Trophoblast cell (in vitro differentiated cells and primary cell): ENCODE measurements at regions not wholly inside any gene's neighbourhood (a gene's known extent, or its start where the extent isn't known, plus 50 kb on each side); places are given as distances from the start of the nearest gene placed in this dataset.

ENCODE experiments used
- DNase-seq, 2 donors: peaks; one replicate each; pipeline ENCODE4 v3.0.0-alpha.2; 2016
- H2AFZ ChIP-seq: 2 replicates; pipeline ENCODE4 v1.6.1; 2013; ENCODE audit warnings: low read length, moderate library complexity, mild to moderate bottlenecking; ENCODE audit not compliant: insufficient read depth, poor library complexity
- H2AK5ac ChIP-seq: 2 replicates; pipeline ENCODE4 v1.6.1; 2013; ENCODE audit warnings: mild to moderate bottlenecking, low read length
- H2BK120ac ChIP-seq: 2 replicates; pipeline ENCODE4 v1.6.1; 2013; ENCODE audit warnings: low read length, mild to moderate bottlenecking, moderate library complexity; ENCODE audit not compliant: insufficient read depth, poor library complexity
- H2BK12ac ChIP-seq: 2 replicates; pipeline ENCODE4 v1.6.1; 2013; ENCODE audit warnings: mild to moderate bottlenecking, low read length, moderate library complexity
- H2BK5ac ChIP-seq: 2 replicates; pipeline ENCODE4 v1.6.1; 2013; ENCODE audit warnings: low read length, low read depth, moderate library complexity, mild to moderate bottlenecking; ENCODE audit not compliant: poor library complexity
- H3K14ac ChIP-seq: 2 replicates; pipeline ENCODE4 v1.6.1; 2013; ENCODE audit warnings: mild to moderate bottlenecking, low read length
- H3K18ac ChIP-seq: 2 replicates; pipeline ENCODE4 v1.6.1; 2013; ENCODE audit warnings: mild to moderate bottlenecking, low read length
- H3K23ac ChIP-seq: 2 replicates; pipeline ENCODE4 v1.6.1; 2013; ENCODE audit warnings: low read length
- H3K27ac ChIP-seq: 2 replicates; pipeline ENCODE4 v1.5.1; 2013; ENCODE audit warnings: low read depth, mild to moderate bottlenecking, inconsistent platforms, low read length, moderate library complexity
- H3K27me3 ChIP-seq: 2 replicates; pipeline ENCODE4 v1.6.1; 2013; ENCODE audit warnings: inconsistent platforms, mild to moderate bottlenecking, low read length, moderate library complexity; ENCODE audit not compliant: insufficient read depth
- H3K36me3 ChIP-seq, 2 experiments: 1 replicate in 1 of 2; 2 replicates in 1 of 2; pipeline ENCODE4 v1.6.1; 2013; ENCODE audit warnings: low read length in 2 of 2, mild to moderate bottlenecking in 2 of 2, moderate library complexity in 1 of 2; ENCODE audit not compliant: insufficient read depth in 2 of 2, control insufficient read depth in 1 of 2
- H3K4ac ChIP-seq: 2 replicates; pipeline ENCODE4 v1.6.1; 2013; ENCODE audit warnings: low read depth, mild to moderate bottlenecking, low read length, moderate library complexity
- H3K4me1 ChIP-seq, 2 experiments: 1 replicate in 1 of 2; 2 replicates in 1 of 2; pipeline ENCODE4 v1.6.1; 2013; ENCODE audit warnings: low read length in 2 of 2, mild to moderate bottlenecking in 2 of 2, moderate library complexity in 1 of 2; ENCODE audit not compliant: insufficient read depth in 2 of 2, control insufficient read depth in 1 of 2
- H3K4me2 ChIP-seq: 2 replicates; pipeline ENCODE4 v1.6.1; 2013; ENCODE audit warnings: inconsistent platforms, mild to moderate bottlenecking, low read length, moderate library complexity
- H3K4me3 ChIP-seq: 2 replicates; pipeline ENCODE4 v1.5.1; 2013; ENCODE audit warnings: mild to moderate bottlenecking, low read depth, low read length, inconsistent platforms
- H3K79me1 ChIP-seq: one replicate; pipeline ENCODE4 v1.6.1; 2013; ENCODE audit warnings: low read length
- H3K79me2 ChIP-seq: 2 replicates; pipeline ENCODE4 v1.6.1; 2013; ENCODE audit warnings: low read length, mild to moderate bottlenecking; ENCODE audit not compliant: control insufficient read depth, insufficient read depth, poor library complexity
- H3K9ac ChIP-seq: 2 replicates; pipeline ENCODE4 v1.6.1; 2013; ENCODE audit warnings: mild to moderate bottlenecking, low read length
- H3K9me3 ChIP-seq: 2 replicates; pipeline ENCODE4 v1.6.1; 2013; ENCODE audit warnings: low read depth, mild to moderate bottlenecking, control low read depth, inconsistent platforms, low read length; ENCODE audit not compliant: insufficient read depth
- H4K12ac ChIP-seq: 2 replicates; pipeline ENCODE4 v1.6.1; 2013; ENCODE audit warnings: low read depth, mild to moderate bottlenecking, low read length, moderate library complexity
- H4K8ac ChIP-seq: 2 replicates; pipeline ENCODE4 v1.6.1; 2013; ENCODE audit warnings: low read depth, mild to moderate bottlenecking, low read length, moderate library complexity
- H4K91ac ChIP-seq: one replicate; pipeline ENCODE4 v1.6.1; 2013; ENCODE audit warnings: low read depth, mild to moderate bottlenecking, low read length, moderate library complexity
- WGBS: extraction: QIAGEN DNeasy Blood & Tissue Kit; methylation state at CpG from one replicate; pipeline ENCODE4 v1.1.7; 2013; ENCODE audit warnings: missing lambda C conversion rate; ENCODE audit not compliant: insufficient read length, insufficient coverage; ENCODE audit errors: extremely low coverage; 5-methylcytosine and 5-hydroxymethylcytosine counted together

GRCh38 chr7:10703981-10704380 lies 269.7 kb upstream of the PHF14 start:
- Histone ChIP-seq H3K27ac (no peak overlapping the region), H4K8ac (no peak overlapping the region), H3K14ac (no peak overlapping the region), H3K23ac (no peak overlapping the region), H3K4me2 (no peak overlapping the region), H2BK12ac (no peak overlapping the region), H3K79me2 (no peaks in the 10 kb centered on the region), H3K36me3 (no peaks in the 10 kb centered on the region), H3K4ac (no peak overlapping the region), H3K4me3 (no peak overlapping the region), H3K9ac (no peak overlapping the region), H2BK5ac (no peak overlapping the region), H4K12ac (no peak overlapping the region), H2AFZ (no peak overlapping the region), H3K27me3 (no peaks in the 10 kb centered on the region), H3K4me1 (no peaks in the 10 kb centered on the region), H2AK5ac (no peak overlapping the region), H3K18ac (no peak overlapping the region), H3K9me3 (no peaks in the 10 kb centered on the region), H3K79me1 (no peaks in the 10 kb centered on the region), H2BK120ac (no peak overlapping the region), H4K91ac (no peak overlapping the region)
- peak; percentile 35 to 53 for DNase-seq
- WGBS: no CpG with 5 or more reads among the region's 1 CpG

DNA sequence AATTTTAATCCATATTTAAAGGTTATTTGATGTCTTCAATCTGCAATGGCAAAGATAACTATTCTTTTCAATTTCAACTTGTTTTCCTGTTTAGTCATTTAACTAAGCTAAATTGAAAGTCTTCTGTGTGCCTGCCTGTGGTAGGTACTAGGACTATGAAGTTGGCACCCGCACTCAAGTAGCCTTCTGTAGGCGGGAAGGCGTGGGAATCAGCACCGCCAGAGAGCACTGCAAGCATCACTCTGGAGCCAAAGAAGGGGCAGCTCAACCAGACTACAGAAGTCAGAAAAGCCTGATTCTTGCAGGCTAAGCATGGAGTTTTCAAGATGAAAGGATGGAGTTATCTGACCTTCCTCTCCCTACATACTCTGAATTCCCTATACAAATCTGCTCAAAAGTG lies 269.0 kb upstream of the PHF14 start:
- no peaks in the 10 kb centered on the region for H3K36me3 ChIP-seq
- no peak overlapping the region for H3K4me3 ChIP-seq
- H2BK12ac ChIP-seq: no peak overlapping the region
- H4K91ac ChIP-seq: no peak overlapping the region
- no peak overlapping the region for H4K8ac ChIP-seq
- no peak for DNase-seq
- no peak overlapping the region for H2BK120ac ChIP-seq
- H2BK5ac ChIP-seq: no peak overlapping the region
- no CpG with 5 or more reads among the region's 4 CpGs for WGBS
- no peak overlapping the region for H3K9ac ChIP-seq
- H3K23ac ChIP-seq: no peak overlapping the region
- no peaks in the 10 kb centered on the region for H3K79me2 ChIP-seq
- H3K9me3 ChIP-seq: no peaks in the 10 kb centered on the region
- H2AFZ ChIP-seq: no peak overlapping the region
- no peaks in the 10 kb centered on the region for H3K4me1 ChIP-seq
- H3K18ac ChIP-seq: no peak overlapping the region
- no peaks in the 10 kb centered on the region for H3K27me3 ChIP-seq
- H3K4me2 ChIP-seq: no peak overlapping the region
- no peak overlapping the region for H3K4ac ChIP-seq
- H2AK5ac ChIP-seq: no peak overlapping the region
- H4K12ac ChIP-seq: no peak overlapping the region
- H3K79me1 ChIP-seq: no peaks in the 10 kb centered on the region
- H3K27ac ChIP-seq: no peak overlapping the region
- no peak overlapping the region for H3K14ac ChIP-seq

DNA sequence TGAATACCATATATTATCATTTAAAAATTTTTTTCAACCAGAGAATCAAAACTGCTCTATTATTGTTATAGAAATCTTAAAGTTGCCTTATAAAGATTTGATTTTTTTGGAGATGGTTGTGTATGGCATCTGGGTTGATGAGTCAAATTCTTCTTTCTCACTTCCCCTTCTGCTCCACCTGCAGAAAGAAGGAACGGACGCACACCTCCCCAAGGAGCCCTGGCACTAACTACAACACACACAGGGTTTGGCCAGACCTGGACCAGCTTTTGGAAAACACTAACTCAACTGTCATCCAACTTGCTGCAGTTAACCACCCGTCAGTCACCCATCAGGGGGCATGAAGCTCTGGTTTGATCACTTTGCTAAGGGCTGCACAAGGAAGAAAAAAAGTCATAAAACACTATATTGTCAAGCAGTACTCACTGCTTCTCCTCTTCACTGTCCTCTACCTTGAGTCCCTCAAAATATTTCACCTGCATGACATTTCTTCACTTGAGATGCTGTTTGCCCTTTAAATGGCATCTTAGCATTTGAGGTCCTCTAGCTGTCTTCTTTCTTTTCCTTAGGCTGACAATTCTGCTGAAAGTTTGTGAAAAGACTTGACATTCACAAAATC lies 266.7 kb upstream of the PHF14 start:
- H3K4me3 ChIP-seq: no peak overlapping the region
- no peak overlapping the region for H2AFZ ChIP-seq
- no peak overlapping the region for H3K9ac ChIP-seq
- H3K27me3 ChIP-seq: no peaks in the 10 kb centered on the region
- H2BK12ac ChIP-seq: no peak overlapping the region
- no peak overlapping the region for H3K18ac ChIP-seq
- H3K36me3 ChIP-seq: no peaks in the 10 kb centered on the region
- no peak overlapping the region for H4K8ac ChIP-seq
- no peak overlapping the region for H2AK5ac ChIP-seq
- H2BK5ac ChIP-seq: no peak overlapping the region
- H3K4me2 ChIP-seq: no peak overlapping the region
- H2BK120ac ChIP-seq: no peak overlapping the region
- H4K91ac ChIP-seq: no peak overlapping the region
- WGBS: no CpG with 5 or more reads among the region's 3 CpGs
- H3K14ac ChIP-seq: no peak overlapping the region
- no peak overlapping the region for H3K27ac ChIP-seq
- H3K23ac ChIP-seq: no peak overlapping the region
- DNase-seq: no peak
- H3K9me3 ChIP-seq: no peaks in the 10 kb centered on the region
- no peak overlapping the region for H3K4ac ChIP-seq
- H3K4me1 ChIP-seq: no peaks in the 10 kb centered on the region
- H4K12ac ChIP-seq: no peak overlapping the region
- no peaks in the 10 kb centered on the region for H3K79me1 ChIP-seq
- no peaks in the 10 kb centered on the region for H3K79me2 ChIP-seq

DNA sequence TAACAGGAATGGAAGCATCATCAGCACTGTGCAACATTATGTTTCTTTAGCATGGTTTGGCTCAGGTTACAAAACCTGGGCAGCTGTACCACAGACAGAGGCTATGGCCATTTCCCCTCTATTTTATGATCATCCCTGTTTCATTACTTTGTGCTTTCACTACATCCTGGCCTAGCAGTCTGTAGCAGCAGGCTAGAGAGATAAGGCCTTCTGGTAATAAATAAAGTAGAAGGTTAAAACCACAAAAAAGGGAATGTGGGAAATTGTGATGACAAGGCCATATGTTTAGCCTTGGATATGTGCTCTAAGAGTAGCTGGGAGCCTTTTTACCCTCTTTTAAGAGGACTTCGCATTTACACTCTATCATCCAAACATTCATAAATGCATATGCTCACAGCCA lies 266.2 kb upstream of the PHF14 start:
- Histone ChIP-seq H3K18ac (no peak overlapping the region), H3K9me3 (no peaks in the 10 kb centered on the region)

More for the DNA sequence above, 266.2 kb upstream of the PHF14 start:
- no peak overlapping the region for H2BK120ac ChIP-seq
- H2BK5ac ChIP-seq: no peak overlapping the region
- no peak overlapping the region for H3K4ac ChIP-seq
- H3K23ac ChIP-seq: no peak overlapping the region
- no peak for DNase-seq
- H2BK12ac ChIP-seq: no peak overlapping the region
- no peak overlapping the region for H3K4me2 ChIP-seq
- no peaks in the 10 kb centered on the region for H3K36me3 ChIP-seq
- H4K91ac ChIP-seq: no peak overlapping the region
- no peaks in the 10 kb centered on the region for H3K27me3 ChIP-seq
- H3K14ac ChIP-seq: no peak overlapping the region
- no peak overlapping the region for H3K27ac ChIP-seq
- WGBS: no CpG with 5 or more reads among the region's 1 CpG
- no peaks in the 10 kb centered on the region for H3K4me1 ChIP-seq
- H4K12ac ChIP-seq: no peak overlapping the region
- H4K8ac ChIP-seq: no peak overlapping the region
- H3K9ac ChIP-seq: no peak overlapping the region
- no peaks in the 10 kb centered on the region for H3K79me2 ChIP-seq
- no peaks in the 10 kb centered on the region for H3K79me1 ChIP-seq
- no peak overlapping the region for H2AFZ ChIP-seq
- H2AK5ac ChIP-seq: no peak overlapping the region
- H3K4me3 ChIP-seq: no peak overlapping the region
